Tibial nerve (tissue), 4 donors: ENCODE measurements at regions not wholly inside any gene's neighbourhood (a gene's known extent, or its start where the extent isn't known, plus 50 kb on each side); places are given as distances from the start of the nearest gene placed in this dataset.

Experiments
- CTCF ChIP-seq, 5 experiments: fragments of 200-600 bp in 3 of 5; fragments of 450-650 bp in 2 of 5; sonication (generic) in 3 of 5; IDR thresholded peaks; one replicate each; pipeline ENCODE4 v1.5.1; 2016 to 2019; ENCODE audit warnings: antibody characterized with exemption in 5 of 5, mild to moderate bottlenecking in 3 of 5, moderate library complexity in 2 of 5
- EP300 ChIP-seq, 2 donors: sonication (generic); formaldehyde crosslinking; IDR thresholded peaks; one replicate each; pipeline ENCODE4 v1.6.1; 2017; ENCODE audit warnings: antibody characterized with exemption in 2 of 2, mild to moderate bottlenecking in 1 of 2

- TF ChIP-seq EP300 (IDR thresholded peaks at IDR 0.05) (no peak), CTCF (IDR thresholded peaks at IDR 0.05) (no peak)
Observed at GRCh38 chr12:105840384-105840783, 298.4 kb downstream of the NUAK1 start.
